ENCODE measurements at regions not wholly inside any gene's neighbourhood (a gene's known extent, or its start where the extent isn't known, plus 50 kb on each side); places are given as distances from the start of the nearest gene placed in this dataset.

DNA sequence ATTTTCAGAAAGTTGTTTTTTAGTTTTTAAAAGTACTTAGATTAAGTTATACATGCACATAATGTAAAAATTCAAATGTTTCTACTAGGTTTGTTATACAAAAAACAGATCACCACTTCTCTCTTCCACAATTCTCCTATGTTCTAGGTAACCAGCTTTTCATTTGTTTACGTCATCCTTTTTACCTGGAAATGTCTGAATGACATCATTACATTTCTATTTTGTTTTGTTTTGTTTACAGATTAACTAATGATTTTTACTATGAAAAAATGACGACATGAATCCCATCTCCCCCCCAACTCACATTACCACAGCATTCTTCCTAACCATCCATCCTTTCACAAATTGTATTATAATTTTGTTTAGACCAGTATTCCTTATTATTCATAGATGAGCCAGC lies 1709.2 kb downstream of the EFNA5 start:
- TF ChIP-seq EP300 (IDR thresholded peaks at IDR 0.05) (no peak), POLR2AphosphoS5 (IDR thresholded peaks at IDR 0.05) (no peak), POLR2A (IDR thresholded peaks at IDR 0.05) (no peak)
- TF ChIP-seq, protein P1, sequence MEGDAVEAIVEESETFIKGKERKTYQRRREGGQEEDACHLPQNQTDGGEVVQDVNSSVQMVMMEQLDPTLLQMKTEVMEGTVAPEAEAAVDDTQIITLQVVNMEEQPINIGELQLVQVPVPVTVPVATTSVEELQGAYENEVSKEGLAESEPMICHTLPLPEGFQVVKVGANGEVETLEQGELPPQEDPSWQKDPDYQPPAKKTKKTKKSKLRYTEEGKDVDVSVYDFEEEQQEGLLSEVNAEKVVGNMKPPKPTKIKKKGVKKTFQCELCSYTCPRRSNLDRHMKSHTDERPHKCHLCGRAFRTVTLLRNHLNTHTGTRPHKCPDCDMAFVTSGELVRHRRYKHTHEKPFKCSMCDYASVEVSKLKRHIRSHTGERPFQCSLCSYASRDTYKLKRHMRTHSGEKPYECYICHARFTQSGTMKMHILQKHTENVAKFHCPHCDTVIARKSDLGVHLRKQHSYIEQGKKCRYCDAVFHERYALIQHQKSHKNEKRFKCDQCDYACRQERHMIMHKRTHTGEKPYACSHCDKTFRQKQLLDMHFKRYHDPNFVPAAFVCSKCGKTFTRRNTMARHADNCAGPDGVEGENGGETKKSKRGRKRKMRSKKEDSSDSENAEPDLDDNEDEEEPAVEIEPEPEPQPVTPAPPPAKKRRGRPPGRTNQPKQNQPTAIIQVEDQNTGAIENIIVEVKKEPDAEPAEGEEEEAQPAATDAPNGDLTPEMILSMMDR (IDR thresholded peaks at IDR 0.05) = no peak
